HepG2 (cell line): ENCODE measurements at regions not wholly inside any gene's neighbourhood (a gene's known extent, or its start where the extent isn't known, plus 50 kb on each side); places are given as distances from the start of the nearest gene placed in this dataset.

ENCODE experiments used
- ARNTL ChIP-seq: sonication (generic); formaldehyde crosslinking; IDR thresholded peaks from 2 replicates; pipeline ENCODE4 v1.4.0; 2020; ENCODE audit warnings: mild to moderate bottlenecking, missing genetic modification reagents
- GATA4 ChIP-seq: sonication (generic); IDR thresholded peaks from 2 replicates; pipeline ENCODE4 v1.6.1; 2016; ENCODE audit warnings: antibody characterized with exemption, low read depth, borderline replicate concordance
- NR2F6 ChIP-seq, 2 experiments: IDR thresholded peaks; 2 replicates each; pipeline ENCODE4 v1.6.1; 2016; ENCODE audit warnings: antibody characterized with exemption in 1 of 2, mild to moderate bottlenecking in 1 of 2
- SAFB2 ChIP-seq: sonication (generic); formaldehyde crosslinking; IDR thresholded peaks from 2 replicates; pipeline ENCODE4 v1.5.1; 2020; ENCODE audit warnings: missing genetic modification reagents, low read depth, mild to moderate bottlenecking, borderline replicate concordance
- ZNF17 ChIP-seq: sonication (generic); formaldehyde crosslinking; IDR thresholded peaks from 2 replicates; pipeline ENCODE4 v1.5.0; 2020; ENCODE audit warnings: mild to moderate bottlenecking, missing genetic modification reagents
- ZNF274 ChIP-seq: sonication (generic); formaldehyde crosslinking; IDR thresholded peaks from 2 replicates; pipeline ENCODE4 v1.5.1; 2020; ENCODE audit warnings: mild to moderate bottlenecking, missing genetic modification reagents
- ZNF431 ChIP-seq: sonication (generic); formaldehyde crosslinking; IDR thresholded peaks from 2 replicates; pipeline ENCODE4 v1.9.0; 2022; ENCODE audit warnings: missing genetic modification reagents, low read depth, mild to moderate bottlenecking, borderline replicate concordance
- ZNF556 ChIP-seq: sonication (generic); formaldehyde crosslinking; IDR thresholded peaks from 2 replicates; pipeline ENCODE4 v1.4.0; 2020; ENCODE audit warnings: mild to moderate bottlenecking, missing genetic modification reagents, borderline replicate concordance
- TF ChIP-seq, protein P1 (sequence below): sonication (generic); formaldehyde crosslinking; conservative IDR thresholded peaks from 2 replicates; pipeline ENCODE4 v1.4.0; 2020; ENCODE audit warnings: missing genetic modification reagents
- TF ChIP-seq, protein P2 (sequence below): sonication (generic); formaldehyde crosslinking; IDR thresholded peaks from 2 replicates; pipeline ENCODE4 v1.4.0; 2020; ENCODE audit warnings: missing genetic modification reagents
- TF ChIP-seq, protein P3 (sequence below): sonication (generic); formaldehyde crosslinking; IDR thresholded peaks from 2 replicates; pipeline ENCODE4 v1.9.0; 2022; ENCODE audit warnings: missing genetic modification reagents, mild to moderate bottlenecking, borderline replicate concordance

DNA sequence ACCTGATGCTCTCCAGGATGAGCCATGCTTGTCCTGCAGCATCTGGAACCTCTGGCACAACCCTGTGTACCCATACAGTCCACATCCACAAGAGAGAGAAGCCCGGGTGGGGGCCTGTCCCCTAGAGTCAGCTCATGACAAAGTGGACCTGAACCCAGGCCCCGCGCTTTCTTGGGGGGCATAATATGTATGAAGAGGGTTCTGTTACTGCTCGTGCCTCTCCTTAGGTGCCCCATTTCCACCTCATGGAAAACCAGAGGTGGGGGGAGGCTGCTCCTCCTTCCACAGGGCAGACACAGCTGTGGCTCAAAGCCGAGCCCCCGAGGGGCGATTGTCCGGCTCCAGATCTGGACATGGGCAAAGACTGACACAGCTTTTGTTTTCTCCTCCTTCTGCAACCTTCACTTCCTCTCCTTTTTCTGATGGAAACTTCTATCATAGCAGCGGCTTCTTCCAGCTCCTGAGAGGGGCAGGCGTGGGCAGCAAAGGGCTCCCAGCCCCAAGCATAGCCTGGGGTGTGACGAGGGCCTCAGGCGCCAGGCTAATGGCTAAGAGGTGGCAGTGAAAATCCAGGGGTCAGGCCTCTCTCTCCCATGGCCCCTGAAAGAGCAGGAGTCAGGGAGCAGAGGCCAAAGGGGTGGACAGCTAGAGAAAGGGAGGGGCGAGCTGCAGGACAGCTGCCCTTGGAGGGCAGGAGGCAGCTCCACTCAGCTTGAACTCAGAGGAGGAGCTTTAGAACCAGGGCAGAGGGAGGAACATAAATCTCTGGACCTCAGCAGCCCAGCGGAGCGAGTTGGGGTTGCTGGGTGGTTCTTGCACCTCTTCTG is 155.5 kb downstream of the ZFP36L2 start (continued):
- TF ChIP-seq ZNF17 (CRISPR knock-in tag) (no peak), ZNF274 (peak; percentile 28; the same call in 1 of the 2 replicates), ZNF556 (no peak), GATA4 (no peak), SAFB2 (0 out of 2 replicates have a peak, but pooled peaks have one; percentile 43), ARNTL (CRISPR knock-in tag) (no peak), ZNF431 (peak; percentile 75; the same call in 1 of the 2 replicates), NR2F6 (IDR thresholded peaks at IDR 0.05) (peak; percentile 76; the same call in 1 of the 2 replicates), NR2F6 (CRISPR knock-in tag; IDR thresholded peaks at IDR 0.05) (peak; percentile 82)
- TF ChIP-seq, protein P1, sequence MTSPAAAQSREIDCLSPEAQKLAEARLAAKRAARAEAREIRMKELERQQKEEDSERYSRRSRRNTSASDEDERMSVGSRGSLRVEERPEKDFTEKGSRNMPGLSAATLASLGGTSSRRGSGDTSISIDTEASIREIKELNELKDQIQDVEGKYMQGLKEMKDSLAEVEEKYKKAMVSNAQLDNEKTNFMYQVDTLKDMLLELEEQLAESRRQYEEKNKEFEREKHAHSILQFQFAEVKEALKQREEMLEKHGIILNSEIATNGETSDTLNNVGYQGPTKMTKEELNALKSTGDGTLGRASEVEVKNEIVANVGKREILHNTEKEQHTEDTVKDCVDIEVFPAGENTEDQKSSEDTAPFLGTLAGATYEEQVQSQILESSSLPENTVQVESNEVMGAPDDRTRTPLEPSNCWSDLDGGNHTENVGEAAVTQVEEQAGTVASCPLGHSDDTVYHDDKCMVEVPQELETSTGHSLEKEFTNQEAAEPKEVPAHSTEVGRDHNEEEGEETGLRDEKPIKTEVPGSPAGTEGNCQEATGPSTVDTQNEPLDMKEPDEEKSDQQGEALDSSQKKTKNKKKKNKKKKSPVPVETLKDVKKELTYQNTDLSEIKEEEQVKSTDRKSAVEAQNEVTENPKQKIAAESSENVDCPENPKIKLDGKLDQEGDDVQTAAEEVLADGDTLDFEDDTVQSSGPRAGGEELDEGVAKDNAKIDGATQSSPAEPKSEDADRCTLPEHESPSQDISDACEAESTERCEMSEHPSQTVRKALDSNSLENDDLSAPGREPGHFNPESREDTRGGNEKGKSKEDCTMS: no peak
- TF ChIP-seq, protein P2, sequence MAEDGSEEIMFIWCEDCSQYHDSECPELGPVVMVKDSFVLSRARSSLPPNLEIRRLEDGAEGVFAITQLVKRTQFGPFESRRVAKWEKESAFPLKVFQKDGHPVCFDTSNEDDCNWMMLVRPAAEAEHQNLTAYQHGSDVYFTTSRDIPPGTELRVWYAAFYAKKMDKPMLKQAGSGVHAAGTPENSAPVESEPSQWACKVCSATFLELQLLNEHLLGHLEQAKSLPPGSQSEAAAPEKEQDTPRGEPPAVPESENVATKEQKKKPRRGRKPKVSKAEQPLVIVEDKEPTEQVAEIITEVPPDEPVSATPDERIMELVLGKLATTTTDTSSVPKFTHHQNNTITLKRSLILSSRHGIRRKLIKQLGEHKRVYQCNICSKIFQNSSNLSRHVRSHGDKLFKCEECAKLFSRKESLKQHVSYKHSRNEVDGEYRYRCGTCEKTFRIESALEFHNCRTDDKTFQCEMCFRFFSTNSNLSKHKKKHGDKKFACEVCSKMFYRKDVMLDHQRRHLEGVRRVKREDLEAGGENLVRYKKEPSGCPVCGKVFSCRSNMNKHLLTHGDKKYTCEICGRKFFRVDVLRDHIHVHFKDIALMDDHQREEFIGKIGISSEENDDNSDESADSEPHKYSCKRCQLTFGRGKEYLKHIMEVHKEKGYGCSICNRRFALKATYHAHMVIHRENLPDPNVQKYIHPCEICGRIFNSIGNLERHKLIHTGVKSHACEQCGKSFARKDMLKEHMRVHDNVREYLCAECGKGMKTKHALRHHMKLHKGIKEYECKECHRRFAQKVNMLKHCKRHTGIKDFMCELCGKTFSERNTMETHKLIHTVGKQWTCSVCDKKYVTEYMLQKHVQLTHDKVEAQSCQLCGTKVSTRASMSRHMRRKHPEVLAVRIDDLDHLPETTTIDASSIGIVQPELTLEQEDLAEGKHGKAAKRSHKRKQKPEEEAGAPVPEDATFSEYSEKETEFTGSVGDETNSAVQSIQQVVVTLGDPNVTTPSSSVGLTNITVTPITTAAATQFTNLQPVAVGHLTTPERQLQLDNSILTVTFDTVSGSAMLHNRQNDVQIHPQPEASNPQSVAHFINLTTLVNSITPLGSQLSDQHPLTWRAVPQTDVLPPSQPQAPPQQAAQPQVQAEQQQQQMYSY (CRISPR knock-in tag): no peak
- TF ChIP-seq, protein P3, sequence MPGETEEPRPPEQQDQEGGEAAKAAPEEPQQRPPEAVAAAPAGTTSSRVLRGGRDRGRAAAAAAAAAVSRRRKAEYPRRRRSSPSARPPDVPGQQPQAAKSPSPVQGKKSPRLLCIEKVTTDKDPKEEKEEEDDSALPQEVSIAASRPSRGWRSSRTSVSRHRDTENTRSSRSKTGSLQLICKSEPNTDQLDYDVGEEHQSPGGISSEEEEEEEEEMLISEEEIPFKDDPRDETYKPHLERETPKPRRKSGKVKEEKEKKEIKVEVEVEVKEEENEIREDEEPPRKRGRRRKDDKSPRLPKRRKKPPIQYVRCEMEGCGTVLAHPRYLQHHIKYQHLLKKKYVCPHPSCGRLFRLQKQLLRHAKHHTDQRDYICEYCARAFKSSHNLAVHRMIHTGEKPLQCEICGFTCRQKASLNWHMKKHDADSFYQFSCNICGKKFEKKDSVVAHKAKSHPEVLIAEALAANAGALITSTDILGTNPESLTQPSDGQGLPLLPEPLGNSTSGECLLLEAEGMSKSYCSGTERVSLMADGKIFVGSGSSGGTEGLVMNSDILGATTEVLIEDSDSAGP (CRISPR knock-in tag): peak; percentile 29; the same call in 1 of the 2 replicates
